Omental fat pad (tissue), 3 donors: ENCODE measurements at regions not wholly inside any gene's neighbourhood (a gene's known extent, or its start where the extent isn't known, plus 50 kb on each side); places are given as distances from the start of the nearest gene placed in this dataset.

Source experiments
- ATAC-seq: fragments of 150-250 bp; one replicate; pipeline ENCODE4 v1.9.1; 2016; ENCODE audit warnings: mild to moderate bottlenecking, moderate library complexity; ENCODE audit not compliant: low FRiP score
- DNase-seq: peaks from one replicate; pipeline ENCODE4 v3.0.0-alpha.2; 2019; ENCODE audit warnings: low spot score
- CTCF ChIP-seq, 3 donors: fragments of 450-650 bp; IDR thresholded peaks; one replicate each; pipeline ENCODE4 v1.5.1; 2016 to 2017; ENCODE audit warnings: antibody characterized with exemption in 3 of 3, mild to moderate bottlenecking in 3 of 3, moderate library complexity in 2 of 3

- ATAC-seq (no peak), DNase-seq (no peak)
- TF ChIP-seq CTCF (IDR thresholded peaks at IDR 0.05), result no peak
Measured at GRCh38 chr4:104044369-104044768, 324.6 kb upstream of the TACR3 start.

GRCh38 chr4:104032896-104033295 is 313.1 kb upstream of the TACR3 start:
- TF ChIP-seq CTCF (IDR thresholded peaks at IDR 0.05), result no peak
- DNase-seq (no peak), ATAC-seq (no peak)

- no peak for TF ChIP-seq CTCF (IDR thresholded peaks at IDR 0.05)
- DNase-seq, result no peak
- no peak for ATAC-seq
Measured at GRCh38 chr4:104025251-104025650, 305.5 kb upstream of the TACR3 start.

GRCh38 chr4:104022831-104023230 is 303.0 kb upstream of the TACR3 start:
- no peak for DNase-seq
- TF ChIP-seq CTCF (IDR thresholded peaks at IDR 0.05), result no peak
- no peak for ATAC-seq

- ATAC-seq (no peak), DNase-seq (no peak)
- TF ChIP-seq CTCF (IDR thresholded peaks at IDR 0.05), result no peak
Measured at GRCh38 chr4:104022226-104022625, 302.4 kb upstream of the TACR3 start.

GRCh38 chr4:104020641-104021040 is 300.9 kb upstream of the TACR3 start:
- no peak for TF ChIP-seq CTCF (IDR thresholded peaks at IDR 0.05)
- DNase-seq (no peak), ATAC-seq (no peak)

GRCh38 chr4:104017213-104017612 is 297.4 kb upstream of the TACR3 start:
- ATAC-seq (no peak), DNase-seq (no peak)
- no peak for TF ChIP-seq CTCF (IDR thresholded peaks at IDR 0.05)
